DND-41 (cell line): ENCODE measurements at regions not wholly inside any gene's neighbourhood (a gene's known extent, or its start where the extent isn't known, plus 50 kb on each side); places are given as distances from the start of the nearest gene placed in this dataset.

ENCODE experiments used
- EZH2 ChIP-seq: IDR thresholded peaks from 3 replicates; pipeline ENCODE4 v1.6.1; 2012; ENCODE audit warnings: borderline replicate concordance, low read depth, mild to moderate bottlenecking, moderate library complexity, low read length, inconsistent platforms; ENCODE audit not compliant: severe bottlenecking
- TF ChIP-seq, protein P1 (sequence below): IDR thresholded peaks from 2 replicates; pipeline ENCODE4 v1.5.1; 2012; ENCODE audit warnings: borderline replicate concordance, low read length, moderate library complexity, mild to moderate bottlenecking; ENCODE audit not compliant: poor library complexity, severe bottlenecking; ENCODE audit errors: extremely low read depth

DNA sequence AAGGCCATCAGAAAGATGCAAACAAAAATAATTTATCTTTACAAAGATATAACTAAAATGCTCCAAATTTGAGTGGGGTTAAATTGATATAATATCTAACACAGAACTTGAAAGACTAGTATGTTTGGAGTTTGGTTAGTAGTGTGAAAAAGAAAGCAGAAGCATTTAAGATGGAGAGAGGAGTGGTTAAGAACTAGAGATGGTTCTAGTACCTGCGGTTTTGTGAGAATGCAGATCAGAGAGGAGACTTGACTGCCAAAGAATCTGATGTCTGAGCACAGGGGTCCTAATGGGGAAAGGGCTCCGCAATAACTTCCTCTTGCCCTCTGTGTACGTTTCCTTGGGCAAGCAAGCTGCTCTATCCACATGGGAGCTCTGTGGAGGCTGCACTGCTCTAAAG, 506.8 kb upstream of the COBL start:
- TF ChIP-seq EZH2 = no peak
- TF ChIP-seq, protein P1, sequence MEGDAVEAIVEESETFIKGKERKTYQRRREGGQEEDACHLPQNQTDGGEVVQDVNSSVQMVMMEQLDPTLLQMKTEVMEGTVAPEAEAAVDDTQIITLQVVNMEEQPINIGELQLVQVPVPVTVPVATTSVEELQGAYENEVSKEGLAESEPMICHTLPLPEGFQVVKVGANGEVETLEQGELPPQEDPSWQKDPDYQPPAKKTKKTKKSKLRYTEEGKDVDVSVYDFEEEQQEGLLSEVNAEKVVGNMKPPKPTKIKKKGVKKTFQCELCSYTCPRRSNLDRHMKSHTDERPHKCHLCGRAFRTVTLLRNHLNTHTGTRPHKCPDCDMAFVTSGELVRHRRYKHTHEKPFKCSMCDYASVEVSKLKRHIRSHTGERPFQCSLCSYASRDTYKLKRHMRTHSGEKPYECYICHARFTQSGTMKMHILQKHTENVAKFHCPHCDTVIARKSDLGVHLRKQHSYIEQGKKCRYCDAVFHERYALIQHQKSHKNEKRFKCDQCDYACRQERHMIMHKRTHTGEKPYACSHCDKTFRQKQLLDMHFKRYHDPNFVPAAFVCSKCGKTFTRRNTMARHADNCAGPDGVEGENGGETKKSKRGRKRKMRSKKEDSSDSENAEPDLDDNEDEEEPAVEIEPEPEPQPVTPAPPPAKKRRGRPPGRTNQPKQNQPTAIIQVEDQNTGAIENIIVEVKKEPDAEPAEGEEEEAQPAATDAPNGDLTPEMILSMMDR = no peak
